Suprapubic skin (tissue), 4 donors: ENCODE measurements at regions not wholly inside any gene's neighbourhood (a gene's known extent, or its start where the extent isn't known, plus 50 kb on each side); places are given as distances from the start of the nearest gene placed in this dataset.

Experiments
- EP300 ChIP-seq: sonication (generic); formaldehyde crosslinking; IDR thresholded peaks from one replicate; pipeline ENCODE4 v1.6.1; 2017; ENCODE audit warnings: antibody characterized with exemption
- POLR2A ChIP-seq, 2 donors: fragments of 450-650 bp; IDR thresholded peaks; one replicate each; pipeline ENCODE4 v1.6.1; 2017; ENCODE audit warnings: antibody characterized with exemption in 2 of 2, mild to moderate bottlenecking in 2 of 2, moderate library complexity in 2 of 2
- POLR2AphosphoS5 ChIP-seq, 3 donors: sonication (generic); formaldehyde crosslinking; IDR thresholded peaks; one replicate each; pipeline ENCODE4 v1.6.1; 2017; ENCODE audit warnings: antibody characterized with exemption in 3 of 3
- TF ChIP-seq, protein P1 (sequence below), 2 donors: fragments of 200-600 bp in 1 of 2; fragments of 450-650 bp in 1 of 2; sonication (generic) in 1 of 2; IDR thresholded peaks; one replicate each; pipeline ENCODE4 v1.5.1; 2016 to 2019; ENCODE audit warnings: antibody characterized with exemption in 2 of 2, mild to moderate bottlenecking in 1 of 2, moderate library complexity in 1 of 2

DNA sequence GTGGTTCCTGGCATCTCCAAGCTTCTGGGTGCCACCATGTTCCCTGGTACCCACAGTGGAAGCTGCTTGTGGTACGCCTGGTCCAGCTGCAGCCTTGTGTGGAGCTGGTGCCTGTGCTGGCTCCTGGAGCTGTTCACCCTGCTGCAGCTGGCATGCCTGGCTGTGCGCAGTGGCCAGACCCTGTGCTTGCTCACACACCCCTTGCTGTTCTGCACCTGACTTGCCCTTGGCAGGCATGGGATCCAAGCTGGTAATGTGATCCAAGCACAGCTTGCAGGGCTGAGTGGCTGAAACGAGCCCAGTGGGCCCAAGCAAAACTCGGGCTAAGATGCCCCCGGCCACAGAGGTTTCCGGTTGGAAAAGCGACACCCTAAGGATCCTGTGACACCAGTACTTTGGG is 104.7 kb upstream of the CLMP start:
- TF ChIP-seq POLR2A (IDR thresholded peaks at IDR 0.05) (no peak), EP300 (no peak), POLR2AphosphoS5 (IDR thresholded peaks at IDR 0.05) (no peak)
- TF ChIP-seq, protein P1, sequence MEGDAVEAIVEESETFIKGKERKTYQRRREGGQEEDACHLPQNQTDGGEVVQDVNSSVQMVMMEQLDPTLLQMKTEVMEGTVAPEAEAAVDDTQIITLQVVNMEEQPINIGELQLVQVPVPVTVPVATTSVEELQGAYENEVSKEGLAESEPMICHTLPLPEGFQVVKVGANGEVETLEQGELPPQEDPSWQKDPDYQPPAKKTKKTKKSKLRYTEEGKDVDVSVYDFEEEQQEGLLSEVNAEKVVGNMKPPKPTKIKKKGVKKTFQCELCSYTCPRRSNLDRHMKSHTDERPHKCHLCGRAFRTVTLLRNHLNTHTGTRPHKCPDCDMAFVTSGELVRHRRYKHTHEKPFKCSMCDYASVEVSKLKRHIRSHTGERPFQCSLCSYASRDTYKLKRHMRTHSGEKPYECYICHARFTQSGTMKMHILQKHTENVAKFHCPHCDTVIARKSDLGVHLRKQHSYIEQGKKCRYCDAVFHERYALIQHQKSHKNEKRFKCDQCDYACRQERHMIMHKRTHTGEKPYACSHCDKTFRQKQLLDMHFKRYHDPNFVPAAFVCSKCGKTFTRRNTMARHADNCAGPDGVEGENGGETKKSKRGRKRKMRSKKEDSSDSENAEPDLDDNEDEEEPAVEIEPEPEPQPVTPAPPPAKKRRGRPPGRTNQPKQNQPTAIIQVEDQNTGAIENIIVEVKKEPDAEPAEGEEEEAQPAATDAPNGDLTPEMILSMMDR (IDR thresholded peaks at IDR 0.05), result no peak
